OCI-LY3 (cell line): ENCODE measurements at regions not wholly inside any gene's neighbourhood (a gene's known extent, or its start where the extent isn't known, plus 50 kb on each side); places are given as distances from the start of the nearest gene placed in this dataset.
"Not testable (repeated sequence)": the region's sequence is repeated elsewhere in the genome, so short reads cannot be mapped to it uniquely, and the experiment has no call there.

ENCODE experiments used
- H2AFZ ChIP-seq: fragments of 200-600, 300-600 bp; shearing (Covaris generic); 2 replicates; pipeline ENCODE4 v1.6.0; 2014; ENCODE audit warnings: antibody characterized with exemption, low read depth, low read length
- H3K27ac ChIP-seq: fragments of 200-600, 300-600 bp; sonication (generic); 2 replicates; pipeline ENCODE4 v1.5.1; 2014; ENCODE audit warnings: mild to moderate bottlenecking, low read length, moderate library complexity, mixed read lengths
- H3K27me3 ChIP-seq: fragments of 200-600, 300-600 bp; sonication (generic); 2 replicates; pipeline ENCODE4 v1.6.1; 2014; ENCODE audit warnings: low read depth, low read length, mixed read lengths
- H3K36me3 ChIP-seq: fragments of 200-600, 300-600 bp; sonication (generic); replicated peaks from 2 replicates; pipeline ENCODE3; 2014; ENCODE audit warnings: low read depth, low read length, mixed read lengths
- H3K4me1 ChIP-seq: fragments of 300-600, 200-600 bp; sonication (generic); 2 replicates; pipeline ENCODE4 v1.6.1; 2014; ENCODE audit warnings: low read length, mixed read lengths
- H3K4me2 ChIP-seq: fragments of 200-600, 300-600 bp; sonication (generic); 2 replicates; pipeline ENCODE4 v1.6.1; 2014; ENCODE audit warnings: low read length, mixed read lengths
- H3K4me3 ChIP-seq: fragments of 300-600, 200-600 bp; sonication (generic); 2 replicates; pipeline ENCODE4 v1.5.1; 2014; ENCODE audit warnings: antibody characterized with exemption, mild to moderate bottlenecking, low read length, moderate library complexity
- H3K79me2 ChIP-seq: fragments of 300-600, 200-600 bp; shearing (Covaris generic); 2 replicates; pipeline ENCODE4 v1.6.1; 2014; ENCODE audit warnings: mild to moderate bottlenecking, low read length, mixed read lengths
- H3K9ac ChIP-seq: fragments of 300-600, 200-600 bp; shearing (Covaris generic); 2 replicates; pipeline ENCODE4 v1.6.0; 2014; ENCODE audit warnings: mild to moderate bottlenecking, low read length, moderate library complexity
- H3K9me3 ChIP-seq: fragments of 200-600, 300-600 bp; shearing (Covaris generic); 2 replicates; pipeline ENCODE4 v1.6.1; 2014; ENCODE audit warnings: low read length, mixed read lengths; ENCODE audit not compliant: insufficient read depth
- H4K20me1 ChIP-seq: fragments of 200-600, 300-600 bp; sonication (generic); 2 replicates; pipeline ENCODE4 v1.6.1; 2016; ENCODE audit warnings: low read length, mixed read lengths; ENCODE audit not compliant: insufficient read depth
- CTCF ChIP-seq: fragments of 200-600, 300-600 bp; sonication (generic); IDR thresholded peaks from 2 replicates; pipeline ENCODE4 v1.5.1; 2014; ENCODE audit warnings: antibody characterized with exemption, low read length, low read depth
- EZH2phosphoT487 ChIP-seq: fragments of 200-600 bp; shearing (Covaris generic); IDR thresholded peaks from 2 replicates; pipeline ENCODE4 v1.6.1; 2018; ENCODE audit warnings: antibody characterized with exemption, mixed run types, low read depth

GRCh38 chrX:55389376-55389775 is 62.6 kb upstream of the MAGEH1 start:
- no peaks in the 10 kb centered on the region for H3K4me1 ChIP-seq
- H2AFZ ChIP-seq: no peak overlapping the region
- no peaks in the 10 kb centered on the region for H3K27me3 ChIP-seq
- no peak overlapping the region for H3K9ac ChIP-seq
- no peak overlapping the region for H3K4me3 ChIP-seq
- H3K79me2 ChIP-seq: no peaks in the 10 kb centered on the region
- no peaks in the 10 kb centered on the region for H4K20me1 ChIP-seq
- no peaks in the 10 kb centered on the region for H3K36me3 ChIP-seq
- no peak overlapping the region for H3K27ac ChIP-seq
- H3K9me3 ChIP-seq: no peaks in the 10 kb centered on the region
- TF ChIP-seq EZH2phosphoT487: no peak
- TF ChIP-seq CTCF: no peak
- H3K4me2 ChIP-seq: no peak overlapping the region

- H3K36me3 ChIP-seq, H3K79me2 ChIP-seq, H3K27ac ChIP-seq, H3K27me3 ChIP-seq, H2AFZ ChIP-seq, H3K4me2 ChIP-seq, H3K9ac ChIP-seq, H4K20me1 ChIP-seq, H3K4me3 ChIP-seq, H3K9me3 ChIP-seq, H3K4me1 ChIP-seq: not testable (repeated sequence)
Measured at GRCh38 chrX:55396836-55397235, 55.1 kb upstream of the MAGEH1 start.
